Gastrocnemius medialis (tissue), 4 donors: ENCODE measurements at regions not wholly inside any gene's neighbourhood (a gene's known extent, or its start where the extent isn't known, plus 50 kb on each side); places are given as distances from the start of the nearest gene placed in this dataset.

Experiments used
- CTCF ChIP-seq, 5 experiments: fragments of 450-650 bp in 3 of 5; fragments of 200-600 bp in 2 of 5; sonication (generic) in 2 of 5; IDR thresholded peaks in 4 of 5; conservative IDR thresholded peaks in 1 of 5; 1 replicate in 4 of 5; 2 replicates in 1 of 5; pipeline ENCODE4 v1.5.1; 2016 to 2019; ENCODE audit warnings: antibody characterized with exemption in 5 of 5, mild to moderate bottlenecking in 3 of 5, moderate library complexity in 3 of 5
- POLR2A ChIP-seq, 2 donors: fragments of 450-650 bp; IDR thresholded peaks; one replicate each; pipeline ENCODE4 v1.6.1; 2017; ENCODE audit warnings: antibody characterized with exemption in 2 of 2, mild to moderate bottlenecking in 2 of 2, moderate library complexity in 2 of 2

GRCh38 chr15:77733579-77734300 is 101.0 kb upstream of the LINGO1 start:
- TF ChIP-seq POLR2A (IDR thresholded peaks at IDR 0.05): no peak
- no peak for TF ChIP-seq CTCF (IDR thresholded peaks at IDR 0.05 in 4 of 5, conservative IDR thresholded peaks at IDR 0.05 in 1 of 5)
